Brain pericyte (primary cell): ENCODE measurements at regions not wholly inside any gene's neighbourhood (a gene's known extent, or its start where the extent isn't known, plus 50 kb on each side); places are given as distances from the start of the nearest gene placed in this dataset.
A peak's percentile ranks its signal among the peaks of the same experiment; 100 is the strongest.

Source experiments
- DNase-seq: peaks from one replicate; pipeline ENCODE4 v3.0.0-alpha.2; 2012; ENCODE audit warnings: low read depth, low spot score

GRCh38 chr7:46880508-46881196 is 701.3 kb downstream of the TNS3 start:
- DNase-seq = no peak

GRCh38 chr7:46879783-46880182 is 702.1 kb downstream of the TNS3 start:
- DNase-seq = no peak

DNA sequence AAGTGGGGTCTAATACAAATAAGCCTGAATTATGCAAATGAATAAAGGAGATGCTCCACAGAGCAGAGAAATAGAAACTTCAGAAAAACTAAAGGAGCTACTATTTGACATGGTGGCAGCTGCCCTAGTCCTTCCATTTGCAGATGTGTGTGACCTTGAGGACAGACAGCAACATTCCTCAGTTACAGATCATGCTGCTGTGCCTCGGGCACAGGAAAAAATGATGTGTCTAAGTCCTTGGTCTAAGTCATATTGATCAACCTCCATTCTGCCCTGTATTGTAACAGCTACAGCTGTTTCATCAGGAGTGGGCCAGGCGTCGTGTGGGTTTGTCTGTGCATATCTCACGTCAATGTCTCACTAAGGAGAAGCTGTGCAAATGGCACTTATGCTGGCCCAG is 710.4 kb downstream of the TNS3 start:
- no peak for DNase-seq

GRCh38 chr7:46864716-46865115 is 717.2 kb downstream of the TNS3 start:
- no peak for DNase-seq

GRCh38 chr7:46859963-46860475 is 721.9 kb downstream of the TNS3 start:
- no peak for DNase-seq

DNA sequence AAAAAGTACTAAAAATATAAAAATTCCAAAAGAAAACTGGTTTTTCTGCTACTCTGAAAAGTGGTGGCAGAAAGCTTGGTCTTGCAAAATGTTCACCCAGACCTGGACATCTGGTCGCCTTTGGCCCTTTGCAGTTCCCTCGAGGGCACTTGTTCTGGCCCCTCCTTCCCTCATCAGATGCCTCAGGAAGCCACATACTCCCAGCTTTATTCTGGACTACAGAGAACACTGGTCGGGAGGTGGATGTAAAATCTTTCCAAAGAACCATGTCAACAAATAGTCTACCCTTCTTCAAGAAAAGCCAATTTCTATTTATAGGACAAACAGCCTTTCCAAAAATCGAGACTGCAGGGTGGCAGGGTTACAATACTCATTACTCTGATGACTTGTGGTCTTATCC is 726.1 kb downstream of the TNS3 start:
- DNase-seq = no peak

- DNase-seq = no peak
Observed at GRCh38 chr7:46854958-46855473, 726.9 kb downstream of the TNS3 start.

GRCh38 chr7:46853451-46853850 is 728.5 kb downstream of the TNS3 start:
- DNase-seq = no peak

DNA sequence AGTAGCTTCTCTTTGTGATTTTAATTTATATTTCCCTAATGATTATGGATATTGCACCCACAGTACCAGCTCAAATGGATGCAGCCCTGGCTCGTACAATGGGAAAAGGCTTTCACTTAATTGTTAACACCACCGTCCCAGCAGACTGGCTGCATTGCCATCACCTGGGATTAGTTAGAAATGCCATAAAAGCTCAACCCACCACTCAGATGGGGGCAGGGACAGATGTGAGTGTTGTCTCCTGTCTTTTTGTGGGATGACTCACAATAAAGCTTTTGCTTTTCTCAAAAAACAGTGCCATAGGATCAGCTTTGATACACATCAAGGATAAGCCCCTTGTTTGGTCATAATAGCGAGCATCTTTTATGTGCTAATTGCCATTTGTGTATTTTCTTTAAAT is 729.1 kb downstream of the TNS3 start:
- DNase-seq = no peak

DNA sequence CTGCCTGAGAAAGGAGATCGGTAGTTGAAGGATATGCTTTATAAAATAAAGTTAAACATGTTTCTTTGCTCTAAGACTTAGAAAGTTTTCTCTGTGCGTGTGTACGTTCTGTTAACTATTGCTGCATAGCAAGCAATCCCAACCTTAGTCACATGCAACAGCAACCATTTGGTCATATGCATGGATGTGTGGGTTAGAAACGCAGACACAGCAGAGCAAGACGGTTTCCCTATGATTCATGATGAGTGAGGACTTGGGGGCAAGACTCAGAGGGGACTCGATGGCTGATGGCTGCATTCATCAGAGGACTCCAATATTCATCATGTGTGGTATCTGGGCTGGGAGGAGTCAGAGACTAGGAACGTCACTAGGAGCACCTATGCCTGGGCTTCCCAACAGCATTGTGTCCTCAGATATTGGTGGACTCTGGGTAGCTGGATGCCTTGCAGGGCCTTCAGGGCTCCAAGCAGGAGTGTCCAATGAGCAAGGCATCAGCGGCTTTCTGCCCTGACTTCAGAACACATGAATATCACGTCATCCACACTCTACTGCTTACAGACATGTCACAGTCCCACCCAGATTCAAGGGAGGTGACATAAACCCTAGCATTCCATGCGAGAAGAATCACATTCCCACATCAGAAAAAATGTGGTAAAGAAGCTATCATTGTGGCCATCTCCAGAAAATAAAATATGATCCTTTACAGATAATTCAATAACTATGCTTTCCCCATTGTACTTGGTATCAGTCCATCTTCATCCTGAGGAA is 731.2 kb downstream of the TNS3 start:
- no peak for DNase-seq

DNA sequence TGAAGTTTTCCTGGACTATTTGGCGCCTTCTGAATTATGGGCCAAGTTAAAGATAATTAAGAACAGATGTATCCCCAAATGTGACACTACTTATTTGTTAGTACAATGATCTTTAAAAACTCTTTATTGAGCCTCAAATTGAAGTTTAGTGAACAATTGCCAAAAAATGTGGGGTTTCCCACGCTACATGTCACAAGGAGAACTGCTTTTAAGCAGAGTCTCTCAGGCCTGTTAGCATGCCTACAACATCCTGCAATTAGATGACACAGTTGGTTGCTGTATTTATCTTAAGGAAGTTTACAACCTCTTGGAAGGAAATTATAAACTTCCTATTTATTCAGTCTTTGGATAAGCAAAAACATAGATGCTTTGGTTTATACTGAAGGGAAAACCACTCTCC is 733.0 kb downstream of the TNS3 start:
- no peak for DNase-seq

GRCh38 chr7:46848311-46848710 is 733.6 kb downstream of the TNS3 start:
- no peak for DNase-seq

DNA sequence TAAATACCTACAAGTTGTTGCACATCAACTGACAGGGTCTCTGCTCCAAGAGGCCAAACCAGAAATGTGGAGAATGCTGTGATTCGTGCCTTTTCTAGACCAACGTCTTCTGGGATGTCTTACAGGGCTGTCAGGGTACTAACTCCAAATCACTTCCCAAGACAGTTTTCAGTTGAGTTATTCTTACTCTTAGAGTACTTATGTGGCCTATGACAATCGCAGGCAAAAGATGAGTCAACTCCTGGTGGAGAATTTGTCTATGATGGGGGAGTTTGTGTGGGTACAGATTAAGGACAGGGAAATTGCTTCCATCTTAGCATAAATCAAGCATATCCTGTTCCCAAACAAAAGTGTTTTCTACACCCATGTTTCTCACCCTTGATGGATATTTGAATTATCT is 734.8 kb downstream of the TNS3 start:
- DNase-seq = no peak

GRCh38 chr7:46844486-46844885 is 737.4 kb downstream of the TNS3 start:
- DNase-seq = no peak

DNA sequence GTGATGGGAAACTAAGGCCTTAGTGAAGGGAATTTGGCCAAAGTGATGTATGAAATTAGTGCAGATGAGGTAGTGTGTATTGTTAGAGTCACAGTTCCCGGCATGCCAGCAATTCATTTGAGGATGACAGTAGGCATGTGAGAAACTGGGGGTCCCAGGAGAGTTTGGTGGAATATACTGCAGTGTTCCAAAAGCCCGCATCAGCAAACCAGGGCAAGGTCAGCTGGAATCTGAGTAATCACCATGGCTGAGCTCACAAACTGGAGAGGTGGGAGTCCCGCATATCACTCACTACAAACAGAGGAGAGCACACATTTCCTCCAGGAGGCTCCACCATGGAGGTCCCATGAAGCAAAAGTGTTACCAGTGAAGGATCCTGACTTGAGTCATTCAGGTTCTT is 740.7 kb downstream of the TNS3 start:
- DNase-seq = no peak

- DNase-seq = no peak
Observed at GRCh38 chr7:46839651-46840050, 742.3 kb downstream of the TNS3 start.

DNA sequence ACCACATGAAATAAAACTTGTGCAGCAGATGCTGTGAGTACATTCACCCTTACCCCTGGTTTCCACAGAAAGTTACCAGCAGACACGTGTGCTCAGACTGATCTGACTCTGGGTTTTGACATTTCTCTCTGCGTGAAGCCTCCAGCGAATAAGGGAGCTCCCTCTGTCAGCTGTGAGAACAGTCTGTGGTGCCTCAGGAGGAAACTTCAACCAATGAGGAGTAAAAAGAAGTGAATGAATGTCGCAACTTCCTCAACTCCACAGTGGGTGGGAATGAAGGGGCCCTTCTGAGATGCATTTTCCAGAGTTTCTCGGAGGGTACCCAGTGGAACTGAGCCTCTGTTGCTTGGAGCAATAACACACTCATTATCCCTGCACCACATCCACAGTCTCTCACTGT is 743.4 kb downstream of the TNS3 start:
- DNase-seq = peak; percentile 51

DNA sequence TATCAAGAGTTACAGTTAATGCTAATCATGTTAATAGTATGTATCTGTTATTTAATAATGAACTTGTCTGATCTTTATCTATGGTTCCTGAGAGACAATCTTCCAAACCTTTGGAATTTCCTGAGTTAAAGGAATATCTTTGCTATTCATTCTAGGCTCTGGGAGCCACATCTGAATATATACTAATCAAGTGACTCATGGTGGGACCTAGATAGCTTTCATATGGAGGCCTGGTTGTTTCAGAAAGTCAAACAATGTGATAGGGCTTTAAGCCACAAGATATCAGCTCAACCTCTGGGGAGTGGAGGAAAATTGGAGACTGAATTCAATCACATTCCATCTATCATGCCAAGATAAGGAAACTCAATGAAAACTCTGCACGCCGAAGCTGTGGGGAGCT is 746.4 kb downstream of the TNS3 start:
- DNase-seq = no peak

GRCh38 chr7:46834921-46835320 is 747.0 kb downstream of the TNS3 start:
- peak; percentile 8 for DNase-seq

DNA sequence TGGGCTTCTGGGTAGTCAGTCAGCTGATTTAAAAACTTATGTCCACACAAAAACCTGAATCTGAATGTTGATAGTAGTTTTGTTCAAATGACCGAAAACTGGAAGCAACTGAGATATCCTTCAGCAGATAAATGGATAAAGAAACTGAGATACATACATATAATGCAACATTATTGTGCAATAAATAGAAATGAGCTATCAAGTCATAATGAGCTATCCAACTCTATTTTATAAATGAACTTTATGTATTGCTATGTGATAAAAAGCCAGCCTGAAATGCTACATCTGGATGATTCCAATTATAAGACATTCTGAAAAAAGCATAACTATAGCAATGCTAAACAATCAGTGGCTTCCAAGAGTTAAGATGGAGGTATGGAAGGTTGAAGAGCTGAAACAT is 748.7 kb downstream of the TNS3 start:
- DNase-seq = no peak

DNA sequence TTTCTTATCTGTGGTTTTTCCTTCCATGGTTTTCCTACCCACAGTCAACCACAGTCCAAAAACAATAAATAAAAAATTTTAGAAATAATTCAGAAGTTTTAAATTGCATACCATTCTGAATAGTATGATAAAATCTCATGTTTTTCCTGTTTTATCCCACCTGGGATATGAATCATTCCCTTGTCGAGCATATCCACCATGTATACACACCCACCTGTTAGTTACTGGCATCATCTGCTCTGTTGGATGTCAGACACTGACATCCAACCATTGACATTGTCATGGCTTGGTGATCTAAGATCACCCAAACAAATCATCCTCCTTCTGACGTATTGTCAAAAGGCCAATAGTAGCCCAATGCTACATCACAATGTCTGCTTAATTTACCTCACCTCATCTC is 749.8 kb downstream of the TNS3 start:
- no peak for DNase-seq

- no peak for DNase-seq
Observed at GRCh38 chr7:46819819-46820218, 762.1 kb downstream of the TNS3 start.
